UCSD-AML1 (cell line): ENCODE measurements at regions not wholly inside any gene's neighbourhood (a gene's known extent, or its start where the extent isn't known, plus 50 kb on each side); places are given as distances from the start of the nearest gene placed in this dataset.
"Not testable (repeated sequence)": the region's sequence is repeated elsewhere in the genome, so short reads cannot be mapped to it uniquely, and the experiment has no call there.

Source experiments
- DNase-seq: peaks from one replicate; lab custom pipeline; 2025; ENCODE audit not compliant: unreplicated experiment; lab: John Stamatoyannopoulos, UW

DNA sequence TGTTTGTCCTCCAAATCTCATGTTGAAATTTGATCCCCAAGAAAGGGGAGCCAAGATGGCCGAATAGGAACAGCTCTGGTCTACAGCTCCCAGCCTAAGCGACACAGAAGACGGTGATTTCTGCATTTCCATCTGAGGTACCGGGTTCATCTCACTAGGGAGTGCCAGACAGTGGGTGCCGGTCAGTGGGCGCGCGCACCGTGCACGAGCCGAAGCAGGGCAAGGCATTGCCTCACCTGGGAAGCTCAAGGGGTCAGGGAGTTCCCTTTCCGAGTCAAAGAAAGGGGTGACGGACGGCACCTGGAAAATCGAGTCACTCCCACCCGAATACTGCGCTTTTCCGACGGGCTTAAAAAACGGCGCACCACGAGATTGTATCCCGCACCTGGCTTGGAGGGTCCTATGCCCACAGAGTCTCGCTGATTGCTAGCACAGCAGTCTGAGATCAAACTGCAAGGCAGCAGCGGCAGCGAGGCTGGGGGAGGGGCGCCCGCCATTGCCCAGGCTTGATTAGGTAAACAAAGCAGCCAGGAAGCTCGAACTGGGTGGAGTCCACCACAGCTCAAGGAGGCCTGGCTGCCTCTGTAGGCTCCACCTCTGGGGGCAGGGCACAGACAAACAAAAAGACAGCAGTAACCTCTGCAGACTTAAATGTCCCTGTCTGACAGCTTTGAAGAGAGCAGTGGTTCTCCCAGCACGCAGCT, 493.6 kb downstream of the KLF12 start:
- DNase-seq, result not testable (repeated sequence)

DNA sequence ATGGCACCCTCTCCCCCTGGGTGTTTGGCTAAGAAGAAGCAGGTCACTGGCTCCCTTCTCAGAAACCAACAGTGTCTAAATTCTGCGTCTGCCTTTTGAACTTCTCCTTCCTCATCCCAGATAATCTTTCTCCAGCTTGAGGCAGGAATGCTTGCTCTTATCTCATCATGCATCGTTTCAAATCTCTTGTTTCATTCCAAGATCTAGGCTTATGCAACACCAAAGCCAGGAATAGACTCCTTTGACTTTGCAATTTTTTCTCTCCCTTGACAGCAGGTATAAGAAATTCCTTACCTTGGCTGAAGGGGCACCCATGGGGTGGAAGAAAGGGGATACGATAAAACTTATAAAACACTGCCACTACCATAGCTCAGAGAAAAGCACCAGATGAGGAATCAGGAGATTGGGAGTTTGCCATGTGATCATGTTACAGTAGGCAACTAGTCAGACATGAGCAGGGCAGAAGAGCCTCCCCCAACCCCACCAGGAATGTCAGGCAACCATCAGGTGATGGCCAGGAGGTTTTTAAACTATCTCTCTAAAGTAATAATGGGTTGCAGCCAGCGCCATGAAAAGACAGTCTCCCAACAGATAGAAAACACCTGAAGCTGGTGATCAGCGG, 498.9 kb downstream of the KLF12 start:
- no peak for DNase-seq

DNA sequence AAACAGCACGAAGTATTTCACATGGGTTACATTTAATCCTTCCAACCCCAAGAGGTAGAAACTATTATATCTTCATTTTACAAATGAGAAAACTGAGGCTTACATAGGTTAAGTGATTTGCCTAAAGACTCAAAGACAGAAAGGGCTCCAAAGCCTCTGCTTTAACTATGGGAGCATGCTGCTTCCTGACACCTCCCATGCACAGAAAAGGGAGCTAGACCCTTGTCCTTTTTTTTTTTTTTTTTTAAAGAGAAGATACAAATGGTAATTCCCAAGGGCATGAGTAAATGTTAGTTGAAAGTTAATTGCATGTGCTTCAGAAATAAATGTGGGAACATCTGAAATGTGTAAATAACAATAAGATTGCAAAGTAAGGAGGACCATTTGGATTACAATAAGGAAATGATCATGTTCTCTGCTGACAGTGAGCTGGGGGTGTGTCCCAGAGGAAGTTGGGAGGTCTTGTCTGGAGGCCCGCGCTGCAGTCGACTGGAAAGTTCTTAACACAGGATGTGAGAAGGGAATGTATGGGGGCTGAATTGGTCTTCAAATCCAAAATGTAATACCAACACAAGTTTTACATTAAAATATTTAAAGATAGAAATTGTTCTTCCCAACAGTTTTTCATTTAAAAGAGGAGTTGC, 500.3 kb downstream of the KLF12 start:
- DNase-seq, result no peak

- no peak for DNase-seq
Measured at GRCh38 chr13:73631411-73631810, 502.8 kb downstream of the KLF12 start.

- DNase-seq, result no peak
Measured at GRCh38 chr13:73625562-73626339, 508.5 kb downstream of the KLF12 start.

GRCh38 chr13:73623281-73623680, 510.9 kb downstream of the KLF12 start:
- no peak for DNase-seq

- no peak for DNase-seq
Measured at GRCh38 chr13:73622381-73622780, 511.8 kb downstream of the KLF12 start.

GRCh38 chr13:73618275-73618865, 515.8 kb downstream of the KLF12 start:
- DNase-seq, result no peak

- no peak for DNase-seq
Measured at GRCh38 chr13:73616861-73617260, 517.3 kb downstream of the KLF12 start.

DNA sequence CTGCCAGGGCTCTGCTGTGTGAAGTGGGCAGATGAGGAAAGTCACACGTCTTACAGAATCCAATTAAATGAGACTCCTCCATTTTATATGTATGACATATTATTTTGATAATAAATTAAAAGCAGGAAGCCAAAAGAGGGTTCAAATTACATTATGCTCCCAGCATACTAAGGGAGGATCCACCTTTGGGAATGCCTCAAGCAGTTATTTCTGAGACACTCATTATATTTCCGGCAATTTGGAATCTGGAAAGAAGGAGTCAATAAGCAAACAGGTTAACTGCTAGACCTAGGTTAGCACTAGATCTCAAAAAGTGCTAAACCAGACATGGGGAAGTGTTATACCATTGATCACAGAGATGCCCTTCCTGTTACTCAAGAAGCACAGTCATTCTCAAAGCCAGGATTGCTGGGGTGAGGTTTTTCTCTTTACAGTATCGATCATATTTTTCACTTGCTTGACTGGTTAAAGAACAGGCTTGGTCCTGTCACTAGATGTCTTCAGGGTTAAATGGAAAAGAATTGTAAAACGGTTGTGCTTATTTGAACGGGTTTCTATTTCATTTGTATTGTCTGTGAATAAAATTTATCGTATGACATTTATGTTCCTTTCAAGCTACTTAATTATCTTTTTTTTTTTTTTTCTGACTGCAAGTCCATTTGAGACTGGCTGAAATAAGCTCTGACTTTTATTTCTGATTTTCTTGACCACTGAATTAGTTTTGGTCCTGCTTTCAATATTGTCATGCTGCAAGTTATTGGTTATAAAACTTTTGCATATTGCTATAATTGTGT, 523.2 kb downstream of the KLF12 start:
- DNase-seq, result no peak

GRCh38 chr13:73608711-73609485, 525.3 kb downstream of the KLF12 start:
- no peak for DNase-seq

DNA sequence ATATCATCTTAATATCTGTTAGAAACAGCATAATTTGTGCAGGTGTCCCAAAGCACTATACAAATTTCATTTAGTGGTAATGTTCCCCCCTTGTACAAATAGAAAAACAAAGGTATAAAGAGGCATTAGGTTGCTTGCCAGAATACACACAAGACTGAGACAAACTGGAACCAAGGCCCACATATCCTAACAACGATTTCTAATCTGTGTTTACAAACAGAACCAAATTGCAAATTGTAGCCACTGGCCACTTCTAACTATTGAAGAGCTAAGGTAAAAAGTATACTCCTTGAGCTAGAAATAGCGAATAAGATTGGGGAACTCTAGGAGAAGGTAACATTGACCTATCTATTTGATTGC, 526.1 kb downstream of the KLF12 start:
- DNase-seq, result no peak

DNA sequence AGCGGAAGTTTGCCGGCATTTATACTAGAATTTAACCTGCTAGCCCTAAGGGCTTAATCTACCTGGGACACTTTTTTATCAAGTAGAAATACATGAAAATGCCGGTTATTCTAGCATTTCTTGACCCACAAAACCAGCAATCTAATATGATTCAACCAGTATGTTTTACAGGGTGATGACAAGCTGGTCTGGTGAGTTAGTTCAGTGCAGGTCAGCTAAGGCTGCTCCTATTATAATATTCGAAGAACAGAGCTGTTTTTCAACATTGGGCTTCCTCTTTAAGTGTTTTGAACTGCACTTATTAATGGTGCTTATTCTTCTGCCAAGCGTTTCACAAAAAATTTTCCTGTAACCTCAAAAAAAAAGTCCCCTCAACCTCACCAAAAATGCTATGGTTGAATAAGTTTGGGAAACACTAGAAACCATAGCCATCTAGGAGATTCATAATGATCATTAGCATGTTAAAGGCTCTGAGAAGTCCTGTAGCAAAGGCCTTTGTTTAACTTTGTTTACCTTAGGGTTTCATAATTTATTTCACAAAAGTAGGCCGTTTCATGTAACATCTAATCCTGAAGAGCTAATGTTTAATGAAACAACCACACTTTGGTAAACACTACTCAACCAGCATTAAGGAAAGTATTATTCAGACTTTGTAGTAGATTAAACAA, 526.6 kb downstream of the KLF12 start:
- no peak for DNase-seq

DNA sequence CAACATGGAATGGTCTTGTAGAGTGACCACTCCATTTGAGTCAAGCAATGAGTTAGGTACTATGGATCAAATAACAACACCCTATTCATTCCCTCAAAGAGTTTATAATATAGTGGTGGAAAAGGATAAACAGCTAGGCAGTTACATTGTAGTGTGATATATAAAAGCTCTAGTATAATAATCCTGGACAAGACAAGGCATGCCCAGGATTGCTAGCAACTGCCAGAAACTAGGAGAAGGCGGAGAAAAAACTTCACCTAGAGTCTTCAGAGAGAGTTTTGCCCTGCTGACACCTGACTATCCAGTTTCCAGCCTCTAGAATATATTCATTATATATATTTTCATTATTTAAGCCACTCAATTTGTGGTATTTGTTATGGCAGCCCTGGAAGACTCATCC, 530.6 kb downstream of the KLF12 start:
- no peak for DNase-seq

DNA sequence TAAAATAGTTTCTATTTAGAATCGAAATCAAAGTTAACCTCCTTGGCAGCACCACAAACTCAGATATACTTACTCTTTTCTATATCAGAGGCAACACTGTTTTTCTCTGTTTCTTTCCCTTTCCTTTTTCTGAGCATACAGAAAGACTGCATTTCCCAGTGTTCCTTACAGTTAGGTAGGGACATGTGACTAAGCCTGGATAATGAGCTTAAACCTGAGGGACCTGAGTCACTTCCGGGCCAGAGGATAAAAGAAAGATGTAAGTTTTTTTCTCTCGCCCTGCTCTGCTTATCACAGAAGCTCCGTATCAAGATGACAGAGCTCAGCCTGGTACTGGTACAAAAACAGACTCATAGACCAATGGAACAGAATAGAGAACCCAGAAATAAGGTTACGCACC, 531.9 kb downstream of the KLF12 start:
- no peak for DNase-seq

DNA sequence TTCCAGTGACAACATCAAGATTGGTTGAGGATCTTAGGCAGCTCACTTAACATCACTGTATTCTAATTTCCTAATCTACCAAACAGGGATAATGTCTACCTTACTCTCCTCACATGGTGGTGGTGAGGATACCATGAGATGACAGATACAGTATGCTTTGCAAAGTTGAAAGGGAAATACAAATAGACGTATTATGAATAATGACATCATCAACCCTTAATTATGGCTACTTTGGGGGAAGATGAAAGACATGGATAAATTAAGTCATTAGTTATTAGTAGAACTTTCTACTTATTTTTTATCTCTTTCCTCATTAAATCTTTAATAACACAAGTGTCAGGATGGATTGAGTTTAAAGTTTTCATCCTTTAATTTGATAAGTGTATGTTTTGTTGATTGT, 532.5 kb downstream of the KLF12 start:
- no peak for DNase-seq

DNA sequence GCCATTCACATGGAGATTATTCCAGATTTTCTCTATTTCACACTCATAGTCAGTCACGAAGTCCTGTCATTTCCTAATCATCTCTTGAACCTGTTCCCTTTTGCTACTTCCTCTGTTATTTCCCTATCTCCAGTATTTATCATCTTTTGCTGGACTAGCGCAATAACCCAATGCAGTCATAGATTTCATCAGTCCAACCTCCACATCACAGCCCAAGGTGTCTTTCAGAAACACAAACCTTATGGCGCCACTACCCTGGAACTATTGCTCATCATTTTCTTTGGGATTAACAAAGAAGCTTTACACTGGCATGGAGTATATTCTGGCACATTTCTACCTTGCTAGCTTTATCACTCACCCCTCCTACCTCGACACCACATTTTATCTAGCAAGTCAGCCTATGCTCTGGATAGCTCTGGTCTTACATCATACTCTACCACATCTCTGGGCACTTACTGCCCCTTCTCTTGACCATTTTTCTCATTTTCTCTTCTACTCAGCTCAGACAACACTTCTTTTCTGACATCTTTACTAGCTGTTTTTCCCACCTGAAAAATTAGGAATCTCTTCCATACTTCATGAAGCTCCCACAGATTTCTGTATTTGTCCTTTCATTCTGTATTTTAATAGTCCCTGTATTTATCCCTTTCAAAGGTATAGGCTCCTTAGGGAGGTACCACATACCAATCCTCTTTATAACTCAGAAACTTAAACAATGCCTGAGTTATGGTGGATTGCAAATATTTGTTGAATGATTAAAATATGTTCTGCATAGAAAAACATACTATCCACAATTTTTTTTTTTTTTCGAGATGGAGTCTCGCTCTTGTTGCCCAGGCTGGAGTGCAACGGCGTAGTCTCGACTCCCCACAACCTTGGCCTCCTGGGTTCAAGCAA, 534.7 kb downstream of the KLF12 start:
- no peak for DNase-seq

DNA sequence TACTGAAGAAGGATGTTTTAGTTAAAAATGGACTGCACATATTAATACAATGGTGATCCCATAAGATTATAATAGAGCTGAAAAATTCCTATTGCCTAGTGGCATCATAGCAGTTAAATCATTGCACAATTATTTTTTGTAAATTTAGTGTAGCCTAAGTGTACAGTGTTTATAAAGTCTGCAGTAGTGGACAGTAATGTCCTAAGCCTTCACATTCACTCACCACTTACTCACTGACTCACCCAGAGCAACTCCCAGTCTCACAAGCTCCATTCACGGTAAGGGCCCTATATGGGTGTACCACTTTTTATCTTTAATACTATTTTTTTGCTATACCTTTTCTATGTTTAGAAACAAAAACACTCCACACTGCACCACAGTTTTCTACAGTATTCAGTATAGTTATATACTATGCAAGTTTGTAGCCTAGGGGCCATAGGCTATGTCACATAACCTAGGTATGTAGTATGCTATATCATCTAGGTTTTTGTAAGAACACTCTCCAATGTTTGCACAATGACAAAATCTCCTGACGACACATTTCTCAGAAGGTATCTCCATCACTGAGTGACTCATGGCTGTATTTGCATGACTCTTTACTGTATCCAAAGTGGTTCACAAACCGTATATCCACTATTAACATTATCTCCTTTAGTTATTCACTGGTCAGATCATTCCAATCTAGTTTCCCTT, 536.0 kb downstream of the KLF12 start:
- DNase-seq, result no peak
